HL-60 (cell line): ENCODE measurements at regions not wholly inside any gene's neighbourhood (a gene's known extent, or its start where the extent isn't known, plus 50 kb on each side); places are given as distances from the start of the nearest gene placed in this dataset.

Experiments
- DNase-seq, 2 experiments: peaks; one replicate each; pipeline ENCODE4 v3.0.0-alpha.2; 2010 to 2020; ENCODE audit warnings: low read depth in 1 of 2, low spot score in 1 of 2
- H3K27ac ChIP-seq: fragments of 250-450 bp; sonication (Bioruptor Pico); replicated peaks from 2 replicates; pipeline ENCODE4 v1.5.1; 2020; ENCODE audit warnings: mild to moderate bottlenecking, moderate library complexity
- H3K27me3 ChIP-seq: fragments of 250-450 bp; sonication (Bioruptor Pico); 2 replicates; pipeline ENCODE4 v1.5.1; 2021; ENCODE audit warnings: mild to moderate bottlenecking, moderate library complexity; ENCODE audit not compliant: insufficient read depth, poor library complexity, severe bottlenecking
- H3K4me3 ChIP-seq: replicated peaks from 2 replicates; pipeline ENCODE4 v1.5.1; 2011; ENCODE audit warnings: mild to moderate bottlenecking, control low read depth, low read length; ENCODE audit not compliant: insufficient read depth
- CTCF ChIP-seq: IDR thresholded peaks from one replicate; pipeline ENCODE4 v1.5.1; 2011; ENCODE audit warnings: low read length, control low read depth, inconsistent platforms; ENCODE audit not compliant: insufficient read depth
- GABPA ChIP-seq: IDR thresholded peaks from 2 replicates; pipeline ENCODE4 v1.6.1; 2012; ENCODE audit warnings: low read depth
- POLR2AphosphoS5 ChIP-seq: IDR thresholded peaks from 2 replicates; pipeline ENCODE4 v1.6.1; 2012; ENCODE audit warnings: low read depth
- REST ChIP-seq: IDR thresholded peaks from 2 replicates; pipeline ENCODE4 v1.6.1; 2012; ENCODE audit warnings: low read depth; ENCODE audit not compliant: insufficient replicate concordance
- SPI1 ChIP-seq: IDR thresholded peaks from 2 replicates; pipeline ENCODE4 v1.6.1; 2012; ENCODE audit warnings: low read depth, mild to moderate bottlenecking, borderline replicate concordance

- Histone ChIP-seq H3K4me3 (no peak overlapping the region), H3K27ac (no peak overlapping the region), H3K27me3 (peaks cover 3% of the 10 kb centered on the region)
- no peak for DNase-seq
- TF ChIP-seq GABPA = no peak
- no peak for TF ChIP-seq CTCF
- TF ChIP-seq POLR2AphosphoS5 = no peak
- TF ChIP-seq SPI1 = no peak
Observed at GRCh38 chr18:38957736-38958135, 1392.1 kb upstream of the CELF4 start.

GRCh38 chr18:38956068-38956467 lies 1390.5 kb upstream of the CELF4 start:
- DNase-seq = no peak
- Histone ChIP-seq H3K27ac (no peak overlapping the region), H3K27me3 (peaks cover 3% of the 10 kb centered on the region), H3K4me3 (no peak overlapping the region)
- no peak for TF ChIP-seq POLR2AphosphoS5

GRCh38 chr18:38951633-38952032 lies 1386.0 kb upstream of the CELF4 start:
- Histone ChIP-seq H3K27me3 (peaks cover 2% of the 10 kb centered on the region), H3K27ac (no peak overlapping the region), H3K4me3 (no peak overlapping the region)
- TF ChIP-seq REST (no peak), GABPA (no peak), CTCF (no peak), SPI1 (no peak), POLR2AphosphoS5 (no peak)
- no peak for DNase-seq

GRCh38 chr18:38948436-38948835 lies 1382.8 kb upstream of the CELF4 start:
- Histone ChIP-seq H3K4me3 (no peak overlapping the region), H3K27me3 (peaks cover 2% of the 10 kb centered on the region), H3K27ac (no peak overlapping the region)
- no peak for DNase-seq
- TF ChIP-seq POLR2AphosphoS5 (no peak), SPI1 (no peak), CTCF (no peak), REST (no peak), GABPA (no peak)
